Left hindlimb (tissue), 1 donor: ENCODE measurements at regions not wholly inside any gene's neighbourhood (a gene's known extent, or its start where the extent isn't known, plus 50 kb on each side); places are given as distances from the start of the nearest gene placed in this dataset.
"Not testable (repeated sequence)": the region's sequence is repeated elsewhere in the genome, so short reads cannot be mapped to it uniquely, and the experiment has no call there.

ENCODE experiments used
- DNase-seq: peaks from one replicate; pipeline ENCODE4 v3.0.0-alpha.2; 2018

- no peak for DNase-seq
These were observed 230.5 kb downstream of the TM9SF2 start for GRCh38 chr13:99731747-99732146.

DNA sequence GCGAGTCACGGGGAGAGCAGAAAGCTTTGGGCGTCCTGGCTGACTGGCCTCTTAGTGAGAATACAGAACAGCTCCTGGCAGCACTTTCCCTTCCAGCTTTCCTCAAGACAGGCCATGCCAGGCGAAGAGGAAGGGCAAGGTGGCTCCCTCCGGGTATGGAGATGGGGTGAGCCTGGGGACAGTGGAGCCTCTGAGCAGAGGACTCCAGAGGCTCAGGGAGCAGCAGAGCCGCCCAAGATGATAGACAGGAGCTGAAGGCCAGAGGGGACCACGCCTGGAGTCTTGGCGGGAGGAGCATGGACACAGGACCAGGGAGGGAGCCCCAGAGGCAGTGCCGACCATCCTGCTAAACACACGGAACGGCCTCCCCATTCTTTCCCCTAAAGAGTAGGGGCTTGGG lies 229.1 kb downstream of the TM9SF2 start:
- no peak for DNase-seq

DNA sequence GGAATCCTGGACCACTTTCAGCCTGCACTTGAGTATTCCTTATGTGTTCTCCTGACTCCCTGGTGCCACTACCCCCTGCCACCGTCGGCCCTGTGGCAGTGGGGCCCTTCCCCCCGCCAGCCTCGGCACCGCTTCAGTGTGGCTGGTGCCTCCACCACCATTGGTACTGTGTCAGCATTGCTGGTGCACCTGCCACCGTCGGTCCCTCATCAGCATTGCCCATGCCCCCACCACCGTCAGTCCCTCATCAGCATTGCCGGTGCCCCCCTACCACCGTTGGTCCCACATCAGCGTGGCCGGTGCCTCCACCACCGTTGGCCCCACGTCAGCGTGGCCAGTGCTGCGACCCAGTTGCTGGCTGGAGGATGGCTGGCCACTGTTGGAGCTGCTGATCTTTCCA lies 228.5 kb downstream of the TM9SF2 start:
- DNase-seq, result no peak

GRCh38 chr13:99727651-99728050 lies 226.4 kb downstream of the TM9SF2 start:
- not testable (repeated sequence) for DNase-seq

DNA sequence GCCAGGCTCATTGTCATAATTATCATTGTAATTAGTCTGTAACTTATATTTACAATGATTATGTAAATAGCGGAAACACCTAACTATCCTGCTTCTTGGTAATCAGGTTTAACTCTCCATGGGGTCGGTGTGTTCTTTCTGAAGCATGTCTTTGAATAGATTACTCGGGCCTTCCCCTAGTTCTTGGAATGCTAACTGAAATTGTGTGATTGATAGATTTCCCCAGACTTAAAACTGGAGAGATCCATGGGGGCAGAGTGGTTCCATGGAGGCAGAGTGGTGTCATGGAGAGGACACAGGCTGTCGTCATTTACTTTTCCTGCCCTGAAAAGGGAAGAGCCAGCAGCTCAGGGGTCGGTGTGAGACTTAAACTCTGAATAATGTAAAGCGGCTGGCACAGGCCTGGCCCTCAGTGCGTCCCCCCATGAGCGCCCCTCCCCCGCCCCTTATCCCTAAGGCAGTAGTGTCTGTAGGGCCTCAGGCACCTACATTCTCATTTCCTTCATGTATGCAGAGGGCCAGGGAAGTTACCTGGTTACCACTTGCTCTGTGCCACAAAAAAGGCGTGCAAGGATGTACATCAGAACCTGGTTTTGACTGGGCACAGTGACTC lies 225.1 kb downstream of the TM9SF2 start:
- no peak for DNase-seq

DNA sequence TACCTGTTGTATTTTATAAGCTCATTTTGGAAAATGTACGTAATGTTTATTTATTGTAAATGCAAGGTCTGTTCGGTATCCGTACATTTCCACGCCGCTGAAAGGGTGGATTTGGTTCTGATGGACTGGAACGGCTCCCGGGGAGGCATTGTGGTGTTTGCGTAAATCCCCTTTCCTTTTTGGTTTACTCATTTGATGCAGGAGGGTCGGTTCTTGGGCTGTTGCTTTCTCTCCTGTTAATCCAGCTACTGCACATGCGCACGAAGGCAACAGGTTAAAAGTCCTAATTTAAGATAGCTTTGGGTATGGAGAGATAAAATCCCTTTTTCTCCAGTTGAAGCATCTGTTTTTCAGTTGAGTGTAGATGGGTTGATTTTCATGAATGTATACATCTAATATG lies 224.4 kb downstream of the TM9SF2 start:
- no peak for DNase-seq

DNA sequence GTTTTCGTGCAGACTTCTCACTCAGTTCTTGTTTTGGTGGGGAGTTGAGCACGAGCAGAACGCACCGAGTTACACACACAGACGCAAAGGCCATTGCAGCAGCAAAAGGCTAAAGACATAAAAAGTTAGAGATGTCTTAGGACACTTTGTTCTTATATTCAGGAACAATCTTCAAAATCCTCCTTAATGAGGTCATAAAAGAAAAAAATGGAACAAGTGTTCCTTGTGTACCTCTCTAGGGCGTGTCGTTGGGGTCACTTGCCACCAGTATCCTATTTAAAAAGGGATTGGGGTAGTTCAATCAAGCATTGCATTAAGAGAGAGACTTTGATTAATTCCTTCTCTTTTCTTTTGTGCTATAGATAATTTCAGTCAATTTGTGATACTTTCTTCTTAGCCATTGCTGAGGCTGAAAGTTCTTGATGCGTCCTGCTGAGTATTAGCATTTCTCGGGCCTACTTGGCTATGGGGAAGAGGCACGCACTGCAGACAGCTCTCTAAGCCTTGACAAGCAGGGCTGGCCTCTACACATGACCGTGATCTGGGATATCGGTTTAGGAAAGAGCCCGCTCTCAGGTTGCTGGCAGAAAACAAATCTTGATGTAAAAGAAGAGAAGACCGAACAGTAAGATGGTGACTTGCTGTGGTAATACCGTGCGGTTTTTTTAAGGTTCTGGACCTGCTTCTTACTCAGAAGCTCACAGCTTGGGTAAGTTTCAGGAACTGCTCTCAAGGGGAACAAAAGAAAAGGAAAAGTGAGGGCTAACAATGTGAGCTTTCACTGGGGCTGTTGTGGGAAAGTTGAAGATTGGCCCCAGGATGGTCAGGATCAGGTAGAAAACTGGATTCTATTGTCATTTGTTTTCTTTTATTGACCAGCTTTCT lies 223.6 kb downstream of the TM9SF2 start:
- no peak for DNase-seq

DNA sequence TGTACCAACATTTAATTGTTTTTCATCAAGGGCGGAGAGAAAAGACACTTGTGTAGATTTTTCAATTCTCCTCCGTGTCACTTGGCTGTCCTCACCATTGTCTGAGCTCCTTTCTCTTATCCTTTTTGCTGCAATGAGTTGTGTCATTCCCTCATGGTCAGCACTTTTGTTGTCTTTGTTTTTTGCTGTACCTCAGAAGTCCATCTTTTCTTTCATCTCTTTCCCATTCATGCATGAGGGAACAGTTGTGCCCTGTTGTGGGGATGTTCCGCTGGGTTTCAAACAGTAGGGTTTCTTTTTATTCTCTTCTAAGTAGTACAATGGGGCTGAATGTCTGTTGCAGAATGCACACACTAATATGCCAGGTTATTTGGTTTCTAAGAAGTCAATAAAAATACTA lies 222.6 kb downstream of the TM9SF2 start:
- no peak for DNase-seq

DNA sequence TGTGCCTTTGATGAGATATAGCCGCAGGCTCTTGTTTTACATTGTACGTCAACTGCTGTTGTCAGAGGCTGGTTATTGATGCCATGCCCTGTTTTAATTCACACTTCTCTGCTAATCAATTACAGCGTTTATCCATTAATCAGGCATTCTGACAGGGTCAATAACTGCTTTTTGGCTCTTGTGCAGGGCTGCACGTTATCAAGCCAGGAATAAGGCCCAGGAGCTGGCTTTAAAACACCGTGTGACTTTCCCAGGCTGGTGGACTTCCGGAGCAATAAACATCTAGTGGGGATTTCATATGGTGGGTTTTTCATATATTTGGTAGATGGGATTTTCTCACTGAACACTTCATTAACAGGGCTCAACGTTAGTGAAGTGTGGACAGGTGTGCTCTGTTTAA lies 221.7 kb downstream of the TM9SF2 start:
- no peak for DNase-seq

DNA sequence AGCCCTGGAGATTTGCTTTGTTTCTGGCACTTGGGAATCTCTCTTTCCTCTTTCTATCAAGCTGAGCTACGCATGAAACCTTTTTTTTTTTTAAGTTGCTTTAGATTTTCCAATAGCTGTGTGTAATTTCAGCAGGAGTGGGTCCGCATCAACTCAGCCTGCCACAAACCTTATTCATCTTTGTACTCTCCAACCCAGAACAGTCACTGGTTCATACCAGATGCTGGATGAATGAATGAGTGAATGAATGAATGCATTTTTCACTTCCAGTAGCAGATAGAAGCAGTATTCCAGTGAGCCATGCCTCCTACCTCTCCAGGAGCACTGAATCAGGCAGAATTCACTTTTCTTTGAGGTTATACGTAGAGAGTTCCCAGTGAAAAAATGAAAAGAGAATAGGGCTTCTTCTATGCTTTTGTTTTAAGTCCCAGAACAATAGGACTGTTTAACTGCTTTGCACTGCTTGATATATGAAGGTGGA lies 221.1 kb downstream of the TM9SF2 start:
- no peak for DNase-seq

- no peak for DNase-seq
These were observed 220.5 kb downstream of the TM9SF2 start for GRCh38 chr13:99721606-99722337.

DNA sequence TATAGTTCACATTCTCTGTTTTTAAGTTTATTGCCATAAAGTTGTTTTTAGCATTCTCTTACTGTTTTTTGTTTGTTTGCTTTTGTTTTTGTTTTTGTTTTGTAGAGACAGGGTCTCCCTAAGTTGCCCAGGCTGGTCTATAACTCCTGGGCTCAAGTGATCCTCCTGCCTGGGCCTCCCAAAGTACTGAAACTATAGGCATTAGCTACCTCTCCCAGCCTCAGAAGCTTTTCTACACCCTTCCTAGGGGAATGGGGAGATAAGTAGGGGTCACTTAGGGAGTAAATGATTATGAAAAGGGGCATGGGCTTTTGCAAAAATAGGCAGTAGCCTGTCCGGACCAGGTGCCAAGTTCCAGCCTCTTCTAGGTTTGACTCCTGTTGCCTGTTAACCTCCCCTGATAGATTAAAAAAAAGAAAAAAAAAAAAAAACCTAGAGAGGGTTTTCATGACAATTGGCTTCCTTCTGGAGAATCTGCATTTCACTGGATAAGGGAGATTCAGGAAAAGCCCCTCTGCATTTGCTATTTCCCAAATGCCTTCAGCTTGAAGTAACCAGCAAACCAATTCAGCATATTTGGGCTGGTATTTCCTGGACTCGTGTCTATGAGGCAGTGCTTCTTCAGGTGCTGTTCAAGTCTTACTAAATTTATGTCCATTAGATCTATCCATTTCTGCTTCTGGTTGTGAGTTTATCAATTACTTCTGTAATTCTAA lies 216.8 kb downstream of the TM9SF2 start:
- DNase-seq, result no peak

GRCh38 chr13:99709134-99709533 lies 207.9 kb downstream of the TM9SF2 start:
- no peak for DNase-seq

DNA sequence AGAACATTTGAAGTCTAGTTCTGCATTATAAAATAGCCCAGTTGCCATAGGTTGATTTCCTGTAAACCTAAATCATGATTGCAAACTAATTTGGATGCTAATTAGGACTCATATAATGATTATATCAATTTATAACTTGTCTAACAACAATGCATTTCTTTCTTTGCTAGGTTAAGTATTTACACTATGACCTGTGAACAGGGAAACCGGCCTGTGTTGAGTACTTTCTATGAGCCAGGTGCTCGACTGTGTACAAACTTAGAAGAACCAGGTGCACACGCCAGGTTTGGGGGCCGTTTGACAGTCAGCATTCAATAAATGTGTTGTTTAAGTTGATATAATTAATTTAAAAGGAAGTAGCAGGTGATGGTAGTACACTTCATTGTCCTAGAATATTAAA lies 203.1 kb downstream of the TM9SF2 start:
- no peak for DNase-seq

GRCh38 chr13:99703908-99704307 lies 202.6 kb downstream of the TM9SF2 start:
- DNase-seq, result no peak

GRCh38 chr13:99702687-99703319 lies 201.5 kb downstream of the TM9SF2 start:
- DNase-seq, result no peak

GRCh38 chr13:99700468-99700867 lies 199.2 kb downstream of the TM9SF2 start:
- no peak for DNase-seq

- DNase-seq, result no peak
These were observed 197.5 kb downstream of the TM9SF2 start for GRCh38 chr13:99698816-99699099.

GRCh38 chr13:99698010-99698815 lies 196.9 kb downstream of the TM9SF2 start:
- DNase-seq, result no peak

DNA sequence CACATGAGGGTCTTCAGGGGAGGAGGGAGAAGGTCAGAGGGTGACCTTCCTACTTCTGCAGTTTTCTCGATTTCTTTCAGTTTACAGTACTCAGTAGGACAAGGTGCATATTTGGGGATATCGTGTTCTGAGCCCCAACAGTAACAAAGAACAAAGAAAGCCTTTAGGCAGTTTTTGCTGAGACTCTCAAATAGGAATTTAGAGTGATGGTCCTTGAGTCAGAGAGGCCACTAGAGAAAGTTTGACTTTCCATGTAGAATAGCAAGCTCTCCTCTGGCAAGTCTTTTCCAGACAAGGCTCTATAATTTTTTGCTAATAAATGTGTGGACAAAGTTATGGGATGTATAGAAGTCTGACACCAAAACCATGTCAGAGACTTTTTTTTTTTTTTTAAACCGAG lies 194.6 kb downstream of the TM9SF2 start:
- DNase-seq, result no peak

DNA sequence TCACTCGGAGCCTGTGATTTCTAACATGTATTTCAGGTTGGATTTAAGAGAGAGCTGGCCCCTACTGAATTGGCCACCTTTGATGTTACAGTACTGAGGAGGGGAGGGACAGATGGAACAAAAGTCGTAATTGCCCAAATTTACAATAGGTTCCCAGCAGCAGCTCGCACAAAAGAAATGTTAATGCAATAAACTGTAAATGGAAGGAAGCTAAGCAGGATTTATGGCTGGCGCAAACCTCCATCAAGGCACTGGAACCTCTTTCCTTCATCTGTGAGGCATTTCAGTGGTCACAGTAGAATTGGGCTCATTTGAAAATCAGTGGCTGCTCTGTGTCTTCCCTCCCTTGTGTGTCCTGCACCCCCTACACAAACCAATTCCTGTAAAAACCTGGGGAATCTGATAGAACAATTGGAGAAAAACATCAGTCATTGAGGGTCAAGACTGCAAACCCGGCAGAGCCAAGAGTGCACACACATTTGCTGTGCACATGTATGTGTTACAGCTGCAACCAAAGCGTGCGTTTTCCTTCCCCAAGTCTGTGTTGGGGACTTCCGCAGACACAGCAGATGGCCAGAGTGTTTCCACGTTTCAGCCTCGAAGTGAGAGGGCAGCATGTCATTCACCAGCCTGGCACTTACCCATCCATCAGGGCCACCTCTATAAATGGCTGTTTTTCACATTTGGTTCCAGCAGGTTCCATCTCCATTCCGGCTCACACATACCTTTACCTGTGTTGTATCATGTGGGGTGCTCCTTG lies 192.8 kb downstream of the TM9SF2 start:
- DNase-seq, result no peak
